CD1c-positive myeloid dendritic cell (primary cell): ENCODE measurements at regions not wholly inside any gene's neighbourhood (a gene's known extent, or its start where the extent isn't known, plus 50 kb on each side); places are given as distances from the start of the nearest gene placed in this dataset.

Experiments used
- DNase-seq: peaks from one replicate; pipeline ENCODE4 v3.0.0-alpha.2; 2016; ENCODE audit errors: extremely low spot score

GRCh38 chr2:71277536-71278103, 50.7 kb upstream of the PAIP2B start:
- DNase-seq = peak; percentile 76

- DNase-seq = no peak
These were observed 50.2 kb upstream of the PAIP2B start for GRCh38 chr2:71277147-71277475.

- DNase-seq = peak; percentile 94
These were observed 49.6 kb upstream of the PAIP2B start for GRCh38 chr2:71276311-71277146.
